SW 1271 (cell line): ENCODE measurements at regions not wholly inside any gene's neighbourhood (a gene's known extent, or its start where the extent isn't known, plus 50 kb on each side); places are given as distances from the start of the nearest gene placed in this dataset.
"Not testable (repeated sequence)": the region's sequence is repeated elsewhere in the genome, so short reads cannot be mapped to it uniquely, and the experiment has no call there.

Experiments
- DNase-seq, 2 experiments: peaks; one replicate each; lab custom pipeline; 2025; lab: John Stamatoyannopoulos, UW

DNA sequence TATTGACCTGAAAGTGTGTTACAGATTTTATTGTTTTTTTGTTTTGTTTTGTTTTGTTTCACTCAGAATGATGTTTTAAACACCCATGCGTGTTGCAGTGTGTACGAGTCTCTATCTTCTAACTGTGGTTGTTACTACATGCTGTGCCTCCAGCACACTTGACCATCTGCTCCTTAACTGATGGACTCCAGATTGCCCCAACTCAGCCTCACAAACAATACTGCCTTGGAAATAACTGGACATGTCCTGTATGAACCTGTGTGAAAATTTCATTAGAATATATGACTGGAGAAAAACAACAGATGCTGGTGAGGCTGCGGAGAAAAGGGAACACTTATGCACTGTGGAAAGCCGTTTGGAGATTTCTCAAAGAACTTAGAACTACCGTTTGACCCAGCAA, 68.7 kb upstream of the HAND1 start:
- DNase-seq = no peak

DNA sequence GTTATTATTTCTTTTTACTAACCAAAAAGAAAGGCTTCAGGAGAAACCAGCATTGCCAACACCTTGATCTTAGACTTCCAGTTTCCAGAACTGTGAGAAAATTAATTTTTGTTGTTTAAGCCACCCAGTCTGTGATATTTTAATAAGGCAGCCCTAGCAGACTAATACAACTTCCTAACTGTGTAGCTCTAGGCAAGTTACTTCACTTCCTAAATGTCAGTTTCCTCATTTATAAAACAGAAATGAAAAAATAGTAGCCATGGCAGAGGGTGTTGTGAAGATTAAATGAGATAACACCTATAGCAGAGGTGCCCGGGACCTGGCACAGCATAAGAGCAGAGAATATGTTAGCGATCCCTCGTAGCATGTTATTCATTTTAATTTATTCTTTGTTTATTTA, 66.6 kb upstream of the HAND1 start:
- no peak for DNase-seq

DNA sequence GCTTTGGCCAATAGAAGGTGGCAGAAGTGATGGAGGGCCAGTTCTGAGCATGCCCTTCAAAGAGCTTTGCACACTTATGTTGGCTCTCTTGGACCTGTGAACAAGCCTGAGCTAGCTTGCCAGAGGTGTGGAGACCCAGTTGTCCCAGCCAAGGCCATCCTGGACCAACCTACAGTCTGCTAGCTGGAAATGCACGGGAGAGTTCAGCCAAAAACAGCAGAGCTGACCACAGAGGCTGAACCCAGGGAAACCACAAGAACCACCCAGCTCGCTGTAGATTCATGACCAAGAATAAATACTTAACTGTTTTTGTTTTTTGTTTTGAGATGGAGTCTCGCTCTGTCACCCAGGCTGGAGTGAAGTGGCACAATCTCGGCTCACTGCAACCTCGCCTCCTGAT, 65.4 kb upstream of the HAND1 start:
- DNase-seq = no peak

DNA sequence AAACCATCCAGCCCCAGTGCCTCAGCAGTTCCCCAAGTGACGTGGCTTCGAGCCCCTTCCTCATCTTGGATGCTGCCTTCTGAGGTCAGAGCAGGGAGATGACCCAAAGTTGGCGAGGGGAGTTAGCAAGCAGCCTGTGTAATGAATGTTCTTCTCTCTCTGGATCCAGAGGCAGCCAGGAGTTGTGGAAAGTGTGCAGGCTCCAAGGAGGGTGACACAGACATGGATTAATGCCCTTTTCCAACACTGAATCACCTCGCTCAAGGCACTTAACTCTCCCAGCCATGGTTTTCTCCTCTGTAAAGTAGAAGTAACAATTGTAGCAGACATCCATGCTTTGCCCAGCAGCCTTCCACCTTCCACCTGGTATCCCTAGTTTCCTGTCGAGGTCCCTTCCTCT, 64.6 kb upstream of the HAND1 start:
- DNase-seq = no peak

DNA sequence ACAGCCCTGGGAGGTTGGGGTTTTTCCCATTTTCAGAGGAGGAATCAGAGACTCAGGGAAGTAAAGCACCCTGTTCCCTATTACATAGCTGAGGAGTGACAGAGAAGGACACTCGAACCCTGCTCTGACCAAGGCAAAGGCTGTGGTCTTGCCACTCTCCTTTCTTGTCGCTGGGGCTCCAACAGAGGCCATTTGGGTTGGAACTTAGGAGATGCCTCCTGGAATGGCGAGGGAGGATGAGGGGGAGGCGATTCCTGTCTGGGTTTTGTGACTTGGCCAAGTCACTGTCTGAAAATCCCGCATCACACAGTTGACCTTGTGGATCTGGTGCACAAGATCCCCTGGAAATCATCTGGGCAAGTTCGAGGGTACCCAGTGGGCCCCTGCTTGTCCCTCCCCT, 64.0 kb upstream of the HAND1 start:
- DNase-seq = no peak

DNA sequence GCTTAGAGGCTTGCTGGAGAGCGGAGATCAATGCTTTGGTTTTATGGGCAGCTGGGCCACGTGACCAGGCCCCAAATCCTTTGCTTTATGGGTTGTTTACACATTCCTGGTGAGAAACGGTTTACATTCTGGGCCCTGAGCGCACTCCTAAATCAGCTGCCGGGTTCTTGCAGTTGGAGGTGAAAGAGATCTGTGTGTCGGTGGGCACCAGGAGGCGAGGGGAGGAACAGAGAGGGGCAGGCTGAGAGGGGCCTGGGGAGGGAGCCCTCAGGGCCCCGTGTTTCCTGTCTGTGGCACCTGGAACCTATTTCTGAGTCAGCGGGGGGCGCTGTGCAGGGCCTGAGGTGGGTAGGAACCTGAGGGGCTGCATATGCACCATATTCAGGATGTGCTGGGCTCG, 63.5 kb upstream of the HAND1 start:
- no peak for DNase-seq

DNA sequence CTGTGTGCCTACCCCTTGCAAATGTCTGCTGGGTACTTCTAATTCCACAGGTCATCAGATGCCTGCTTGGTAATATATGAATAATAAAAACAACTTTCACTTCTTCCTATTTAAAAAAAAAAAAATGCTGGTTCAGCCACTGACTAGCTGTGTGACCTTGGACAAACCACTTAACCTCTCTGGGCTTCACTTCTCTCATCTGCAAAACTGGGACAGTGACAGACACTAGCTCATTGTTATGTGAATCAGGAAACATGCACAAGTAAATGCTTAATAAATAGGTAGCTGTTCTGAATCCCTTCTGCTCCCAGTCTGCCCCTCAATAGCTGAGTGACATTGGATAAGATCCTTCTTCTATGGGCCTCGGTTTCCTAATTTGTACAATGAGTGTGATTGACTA, 62.6 kb upstream of the HAND1 start:
- DNase-seq = no peak

DNA sequence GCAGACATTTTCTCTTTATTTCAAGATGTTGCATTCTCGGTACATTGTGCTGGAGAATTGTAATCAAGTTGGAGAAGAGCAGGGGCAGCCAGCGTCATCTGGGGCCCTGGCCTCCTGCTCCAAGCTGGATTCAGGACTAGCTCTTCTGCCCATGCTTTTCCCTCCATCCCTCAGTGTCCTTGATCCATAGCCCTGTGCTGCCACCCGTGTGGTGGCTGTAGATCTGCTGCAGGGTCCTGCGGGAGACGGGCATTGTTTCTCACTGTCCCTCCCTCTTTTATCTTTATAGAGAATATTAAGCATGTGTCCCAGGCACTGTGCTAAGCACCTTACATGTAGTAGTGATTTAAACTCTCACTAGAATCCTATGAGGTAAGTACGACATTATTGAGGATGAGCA, 60.5 kb upstream of the HAND1 start:
- DNase-seq = no peak

DNA sequence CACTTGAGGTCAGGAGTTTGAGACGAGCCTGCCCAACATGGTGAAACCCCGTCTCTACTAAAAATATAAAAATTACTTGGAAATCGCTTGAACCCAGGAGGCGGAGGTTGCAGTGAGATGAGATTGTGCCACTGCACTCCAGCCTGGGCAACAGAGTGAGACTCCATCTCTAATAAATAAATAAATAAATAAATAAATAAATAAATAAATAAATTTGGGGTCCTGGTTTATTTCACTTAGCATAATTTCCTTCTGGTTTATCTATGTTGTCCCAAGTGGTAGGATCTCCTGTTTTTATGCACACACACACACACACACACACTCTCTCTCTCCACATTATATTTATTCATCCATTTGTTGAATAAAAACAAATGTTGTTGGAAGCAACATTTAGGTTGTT, 58.4 kb upstream of the HAND1 start:
- DNase-seq = not testable (repeated sequence)

DNA sequence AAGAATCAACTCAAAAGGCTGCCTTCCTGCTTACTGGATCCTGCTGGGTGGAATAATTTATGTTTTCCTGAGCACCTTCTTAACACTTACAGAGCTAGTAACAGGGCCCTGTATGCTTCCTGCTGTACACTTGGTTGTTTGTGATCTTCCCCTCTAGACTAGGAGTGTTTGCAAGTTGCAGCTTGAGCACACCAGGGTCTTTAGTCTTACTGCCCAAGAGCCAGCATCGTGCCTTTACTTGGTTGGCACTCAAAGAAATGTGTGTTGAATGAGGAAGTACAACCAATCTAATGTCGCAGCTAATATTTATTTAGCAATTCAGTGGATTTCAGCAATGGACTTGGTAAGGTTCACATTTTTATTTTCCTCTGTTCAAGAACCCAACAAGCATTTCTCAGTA, 57.5 kb upstream of the HAND1 start:
- DNase-seq = no peak

DNA sequence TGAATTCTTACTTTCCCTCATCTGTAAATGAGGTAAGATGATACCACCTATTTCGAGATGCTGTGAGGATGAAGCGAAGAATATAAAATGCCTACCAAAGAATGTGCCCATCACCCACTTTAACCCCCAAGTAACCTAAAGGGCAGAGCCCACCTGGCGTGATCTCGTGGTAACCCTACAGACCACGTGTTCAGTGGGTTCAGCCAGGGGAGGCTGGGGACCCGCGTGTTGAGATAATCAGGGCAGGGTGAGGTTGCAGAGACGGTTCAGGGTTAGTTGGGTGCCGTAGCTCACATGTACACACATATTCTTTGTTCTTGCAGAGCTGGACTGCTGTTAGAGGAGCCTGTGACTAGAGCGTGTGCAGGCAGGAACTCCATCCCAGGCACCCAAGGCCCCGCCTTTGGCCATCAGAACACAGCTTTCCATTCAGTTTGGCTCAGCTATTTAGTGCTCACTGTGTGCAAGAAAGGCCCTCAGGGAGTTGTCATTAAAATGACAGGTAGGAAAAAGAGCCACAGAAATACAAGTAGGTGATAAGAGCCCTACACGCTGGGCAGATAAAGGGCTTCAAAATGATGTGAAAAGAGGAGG, 56.5 kb upstream of the HAND1 start:
- no peak for DNase-seq

DNA sequence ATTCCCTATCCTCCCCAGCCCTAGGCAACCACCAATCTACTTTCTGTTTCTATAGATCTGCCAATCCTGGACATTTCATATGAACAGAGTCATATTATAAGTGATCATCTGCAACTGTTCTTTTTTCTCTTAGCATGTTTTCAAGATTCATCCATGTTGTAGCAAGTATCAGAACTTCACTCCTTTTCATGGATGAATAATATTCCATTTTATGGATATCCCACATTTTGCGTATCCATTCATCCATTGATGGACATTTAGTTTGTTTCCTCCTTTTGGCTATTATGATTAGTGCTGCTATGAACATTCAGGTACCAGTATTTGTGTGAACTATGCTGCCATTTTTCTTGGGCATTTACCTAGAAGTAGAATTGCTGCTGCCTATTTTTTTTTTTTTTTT, 51.3 kb upstream of the HAND1 start:
- no peak for DNase-seq

DNA sequence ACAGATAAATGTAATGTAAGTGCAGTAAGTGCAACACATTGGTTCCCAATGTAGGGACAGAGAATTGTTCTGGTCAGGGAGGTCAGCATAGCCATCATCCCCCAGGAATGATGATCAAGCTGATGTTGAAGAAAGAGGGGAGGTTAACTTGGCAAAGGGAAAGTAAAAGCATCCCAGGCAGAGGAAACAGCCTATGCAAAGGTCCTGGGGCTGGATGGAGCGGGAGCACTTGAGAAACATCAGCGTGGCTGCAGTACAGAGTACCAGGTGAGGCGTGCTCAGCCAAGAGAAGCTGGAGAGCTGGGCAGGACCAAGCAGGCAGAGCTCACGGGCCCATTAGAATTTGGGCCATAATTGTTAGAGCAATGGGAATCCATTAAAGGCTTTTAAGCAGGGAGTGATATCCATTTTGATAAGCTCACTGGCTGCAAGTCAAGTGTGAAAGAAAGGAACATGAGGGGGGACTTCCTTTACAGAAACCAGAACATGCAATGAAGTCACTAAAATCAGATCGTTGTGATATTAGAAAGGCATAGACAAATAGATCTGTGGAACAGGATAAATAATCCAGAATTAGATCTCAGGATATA, 50.1 kb upstream of the HAND1 start:
- DNase-seq = no peak
